ENCODE measurements at regions not wholly inside any gene's neighbourhood (a gene's known extent, or its start where the extent isn't known, plus 50 kb on each side); places are given as distances from the start of the nearest gene placed in this dataset.
"Not testable (repeated sequence)": the region's sequence is repeated elsewhere in the genome, so short reads cannot be mapped to it uniquely, and the experiment has no call there.

- no peak for FAIRE-seq
- DNase-seq (ENCODE audit: extremely low spot score, insufficient read length, low read depth), result no peak
Measured at GRCh38 chr2:19631871-19632270, 269.9 kb downstream of the TTC32 start.

- FAIRE-seq (no peak), DNase-seq (ENCODE audit: extremely low spot score, insufficient read length, low read depth) (no peak)
Measured at GRCh38 chr2:19630921-19631320, 270.9 kb downstream of the TTC32 start.

GRCh38 chr2:19627359-19627758, 268.9 kb upstream of the OSR1 start:
- no peak for FAIRE-seq
- no peak for DNase-seq (ENCODE audit: extremely low spot score, insufficient read length, low read depth)

GRCh38 chr2:19623488-19623887, 265.1 kb upstream of the OSR1 start:
- DNase-seq (ENCODE audit: extremely low spot score, insufficient read length, low read depth), result no peak
- no peak for FAIRE-seq

GRCh38 chr2:19617257-19617848, 258.9 kb upstream of the OSR1 start:
- DNase-seq (ENCODE audit: extremely low spot score, insufficient read length, low read depth) (no peak), FAIRE-seq (no peak)

GRCh38 chr2:19615402-19615801, 257.0 kb upstream of the OSR1 start:
- not testable (repeated sequence) for FAIRE-seq; DNase-seq (ENCODE audit: extremely low spot score, insufficient read length, low read depth)

GRCh38 chr2:19614066-19614465, 255.6 kb upstream of the OSR1 start:
- DNase-seq (ENCODE audit: extremely low spot score, insufficient read length, low read depth), result no peak
- FAIRE-seq, result no peak

GRCh38 chr2:19611491-19612332, 253.3 kb upstream of the OSR1 start:
- FAIRE-seq, result no peak

GRCh38 chr2:19609266-19609665, 250.8 kb upstream of the OSR1 start:
- FAIRE-seq, result no peak
- no peak for DNase-seq (ENCODE audit: extremely low spot score, insufficient read length, low read depth)

More at GRCh38 chr2:19611491-19612332, 253.3 kb upstream of the OSR1 start:
- no peak for DNase-seq (ENCODE audit: extremely low spot score, insufficient read length, low read depth)

GRCh38 chr2:19607931-19608771, 249.7 kb upstream of the OSR1 start:
- FAIRE-seq, result no peak
- DNase-seq (ENCODE audit: extremely low spot score, insufficient read length, low read depth), result no peak

GRCh38 chr2:19607400-19607799, 249.0 kb upstream of the OSR1 start:
- DNase-seq (ENCODE audit: extremely low spot score, insufficient read length, low read depth) (no peak), FAIRE-seq (no peak)

GRCh38 chr2:19600982-19601381, 242.6 kb upstream of the OSR1 start:
- FAIRE-seq, result no peak
- DNase-seq (ENCODE audit: extremely low spot score, insufficient read length, low read depth), result no peak

- DNase-seq (ENCODE audit: extremely low spot score, insufficient read length, low read depth) (no peak), FAIRE-seq (no peak)
Measured at GRCh38 chr2:19600506-19600905, 242.1 kb upstream of the OSR1 start.

GRCh38 chr2:19598971-19599370, 240.5 kb upstream of the OSR1 start:
- FAIRE-seq, result no peak

GRCh38 chr2:19592197-19592596, 233.8 kb upstream of the OSR1 start:
- FAIRE-seq, result no peak
- no peak for DNase-seq (ENCODE audit: extremely low spot score, insufficient read length, low read depth)

More at GRCh38 chr2:19598971-19599370, 240.5 kb upstream of the OSR1 start:
- DNase-seq (ENCODE audit: extremely low spot score, insufficient read length, low read depth), result no peak

- DNase-seq (ENCODE audit: extremely low spot score, insufficient read length, low read depth) (no peak), FAIRE-seq (no peak)
Measured at GRCh38 chr2:19589791-19590190, 231.4 kb upstream of the OSR1 start.

GRCh38 chr2:19580830-19581229, 222.4 kb upstream of the OSR1 start:
- DNase-seq (ENCODE audit: extremely low spot score, insufficient read length, low read depth) (no peak), FAIRE-seq (no peak)

- FAIRE-seq (no peak), DNase-seq (ENCODE audit: extremely low spot score, insufficient read length, low read depth) (no peak)
Measured at GRCh38 chr2:19580264-19580663, 221.8 kb upstream of the OSR1 start.

- DNase-seq (ENCODE audit: extremely low spot score, insufficient read length, low read depth) (no peak), FAIRE-seq (no peak)
Measured at GRCh38 chr2:19579461-19579860, 221.0 kb upstream of the OSR1 start.

- FAIRE-seq, result no peak
- DNase-seq (ENCODE audit: extremely low spot score, insufficient read length, low read depth), result no peak
Measured at GRCh38 chr2:19577723-19578122, 219.3 kb upstream of the OSR1 start.

- FAIRE-seq (no peak), DNase-seq (ENCODE audit: extremely low spot score, insufficient read length, low read depth) (no peak)
Measured at GRCh38 chr2:19576411-19576810, 218.0 kb upstream of the OSR1 start.

All from GM18507 (cell line).